ENCODE measurements at regions not wholly inside any gene's neighbourhood (a gene's known extent, or its start where the extent isn't known, plus 50 kb on each side); places are given as distances from the start of the nearest gene placed in this dataset.

DNA sequence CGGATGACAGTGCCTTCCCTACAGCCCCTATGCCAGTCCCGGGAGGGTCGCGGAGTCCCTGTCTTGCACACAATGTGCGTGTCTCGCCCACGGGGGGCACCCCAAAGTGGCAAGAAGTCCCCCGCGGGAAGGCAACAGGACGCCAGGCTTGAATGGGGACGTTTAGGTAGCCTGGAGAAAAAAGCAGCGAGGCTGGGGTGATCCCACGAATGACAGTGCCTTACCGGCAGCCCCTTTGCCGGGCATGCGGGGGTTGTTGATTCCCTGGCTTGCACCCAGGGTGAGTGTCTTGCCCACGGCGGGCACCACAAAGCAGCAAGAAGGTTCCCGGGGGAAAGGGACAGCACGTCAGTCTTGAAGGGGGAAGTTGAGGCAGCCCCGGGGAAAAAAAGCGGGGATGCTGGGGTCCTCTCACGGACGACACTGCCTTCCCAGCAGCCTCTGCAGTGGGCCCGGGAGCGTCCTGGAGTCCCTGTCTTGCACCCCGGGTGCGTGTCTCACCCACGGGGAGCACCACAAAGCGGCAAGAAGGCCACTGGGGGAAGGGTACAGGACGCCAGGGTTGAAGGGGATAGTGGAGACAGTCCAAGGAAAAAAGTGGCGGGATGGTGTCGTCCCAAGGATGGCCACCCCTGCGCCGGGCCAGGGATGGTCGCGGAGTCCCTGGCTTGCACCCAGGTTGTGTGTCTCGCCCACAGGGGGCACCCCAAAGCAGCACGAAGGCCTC, 156.8 kb upstream of the ALG10B start:
- ChIA-PET POLR2A (no interaction called here), CTCF (no interaction called here), RAD21 (ENCODE audit: low non-redundant PET in 1 of 2, low total read pairs in 2 of 2, uncharacterized antibody in 2 of 2, unreplicated experiment in 2 of 2) (no interaction called here)
- no peak overlapping the region for H3K4me2 ChIP-seq (ENCODE audit: low read length)
- H3K9me3 ChIP-seq (ENCODE audit: control insufficient read depth in 1 of 2, insufficient read depth in 1 of 2, low read depth in 1 of 2, low read length in 2 of 2), result no peaks in the 10 kb centered on the region
- ATAC-seq, result no peak
- no peaks in the 10 kb centered on the region for H3K79me2 ChIP-seq (ENCODE audit: insufficient read depth, low read length)
- TF ChIP-seq SP1 (IDR thresholded peaks at IDR 0.05; ENCODE audit: low read depth) (no peak), EZH2phosphoT487 (IDR thresholded peaks at IDR 0.05; ENCODE audit: borderline replicate concordance) (no peak), CBX3 (IDR thresholded peaks at IDR 0.05; ENCODE audit: low read depth) (no peak), POLR2AphosphoS5 (IDR thresholded peaks at IDR 0.05; ENCODE audit: low read depth, low read length) (no peak), CEBPB (IDR thresholded peaks at IDR 0.05; ENCODE audit: low read depth) (no peak), EZH2 (IDR thresholded peaks at IDR 0.05) (no peak), ZNF274 (IDR thresholded peaks at IDR 0.05; ENCODE audit: low read depth, low read length) (no peak), ZFX (IDR thresholded peaks at IDR 0.05) (no peak), RAD21 (IDR thresholded peaks at IDR 0.05; ENCODE audit: low read depth) (no peak)
- TF ChIP-seq, protein P1, sequence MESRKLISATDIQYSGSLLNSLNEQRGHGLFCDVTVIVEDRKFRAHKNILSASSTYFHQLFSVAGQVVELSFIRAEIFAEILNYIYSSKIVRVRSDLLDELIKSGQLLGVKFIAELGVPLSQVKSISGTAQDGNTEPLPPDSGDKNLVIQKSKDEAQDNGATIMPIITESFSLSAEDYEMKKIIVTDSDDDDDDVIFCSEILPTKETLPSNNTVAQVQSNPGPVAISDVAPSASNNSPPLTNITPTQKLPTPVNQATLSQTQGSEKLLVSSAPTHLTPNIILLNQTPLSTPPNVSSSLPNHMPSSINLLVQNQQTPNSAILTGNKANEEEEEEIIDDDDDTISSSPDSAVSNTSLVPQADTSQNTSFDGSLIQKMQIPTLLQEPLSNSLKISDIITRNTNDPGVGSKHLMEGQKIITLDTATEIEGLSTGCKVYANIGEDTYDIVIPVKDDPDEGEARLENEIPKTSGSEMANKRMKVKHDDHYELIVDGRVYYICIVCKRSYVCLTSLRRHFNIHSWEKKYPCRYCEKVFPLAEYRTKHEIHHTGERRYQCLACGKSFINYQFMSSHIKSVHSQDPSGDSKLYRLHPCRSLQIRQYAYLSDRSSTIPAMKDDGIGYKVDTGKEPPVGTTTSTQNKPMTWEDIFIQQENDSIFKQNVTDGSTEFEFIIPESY (IDR thresholded peaks at IDR 0.05; ENCODE audit: extremely low read depth, insufficient replicate concordance, low read length), result no peak
- TF ChIP-seq, protein P2, sequence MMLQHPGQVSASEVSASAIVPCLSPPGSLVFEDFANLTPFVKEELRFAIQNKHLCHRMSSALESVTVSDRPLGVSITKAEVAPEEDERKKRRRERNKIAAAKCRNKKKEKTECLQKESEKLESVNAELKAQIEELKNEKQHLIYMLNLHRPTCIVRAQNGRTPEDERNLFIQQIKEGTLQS (IDR thresholded peaks at IDR 0.05), result no peak
- TF ChIP-seq, protein P3, sequence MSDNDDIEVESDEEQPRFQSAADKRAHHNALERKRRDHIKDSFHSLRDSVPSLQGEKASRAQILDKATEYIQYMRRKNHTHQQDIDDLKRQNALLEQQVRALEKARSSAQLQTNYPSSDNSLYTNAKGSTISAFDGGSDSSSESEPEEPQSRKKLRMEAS (IDR thresholded peaks at IDR 0.05), result no peak
- TF ChIP-seq, protein P4, sequence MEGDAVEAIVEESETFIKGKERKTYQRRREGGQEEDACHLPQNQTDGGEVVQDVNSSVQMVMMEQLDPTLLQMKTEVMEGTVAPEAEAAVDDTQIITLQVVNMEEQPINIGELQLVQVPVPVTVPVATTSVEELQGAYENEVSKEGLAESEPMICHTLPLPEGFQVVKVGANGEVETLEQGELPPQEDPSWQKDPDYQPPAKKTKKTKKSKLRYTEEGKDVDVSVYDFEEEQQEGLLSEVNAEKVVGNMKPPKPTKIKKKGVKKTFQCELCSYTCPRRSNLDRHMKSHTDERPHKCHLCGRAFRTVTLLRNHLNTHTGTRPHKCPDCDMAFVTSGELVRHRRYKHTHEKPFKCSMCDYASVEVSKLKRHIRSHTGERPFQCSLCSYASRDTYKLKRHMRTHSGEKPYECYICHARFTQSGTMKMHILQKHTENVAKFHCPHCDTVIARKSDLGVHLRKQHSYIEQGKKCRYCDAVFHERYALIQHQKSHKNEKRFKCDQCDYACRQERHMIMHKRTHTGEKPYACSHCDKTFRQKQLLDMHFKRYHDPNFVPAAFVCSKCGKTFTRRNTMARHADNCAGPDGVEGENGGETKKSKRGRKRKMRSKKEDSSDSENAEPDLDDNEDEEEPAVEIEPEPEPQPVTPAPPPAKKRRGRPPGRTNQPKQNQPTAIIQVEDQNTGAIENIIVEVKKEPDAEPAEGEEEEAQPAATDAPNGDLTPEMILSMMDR (IDR thresholded peaks at IDR 0.05 in 2 of 3, conservative IDR thresholded peaks at IDR 0.05 in 1 of 3; ENCODE audit: borderline replicate concordance in 1 of 3, insufficient read depth in 1 of 3, low read depth in 2 of 3, low read length in 2 of 3), result no peak
- TF ChIP-seq, protein P5, sequence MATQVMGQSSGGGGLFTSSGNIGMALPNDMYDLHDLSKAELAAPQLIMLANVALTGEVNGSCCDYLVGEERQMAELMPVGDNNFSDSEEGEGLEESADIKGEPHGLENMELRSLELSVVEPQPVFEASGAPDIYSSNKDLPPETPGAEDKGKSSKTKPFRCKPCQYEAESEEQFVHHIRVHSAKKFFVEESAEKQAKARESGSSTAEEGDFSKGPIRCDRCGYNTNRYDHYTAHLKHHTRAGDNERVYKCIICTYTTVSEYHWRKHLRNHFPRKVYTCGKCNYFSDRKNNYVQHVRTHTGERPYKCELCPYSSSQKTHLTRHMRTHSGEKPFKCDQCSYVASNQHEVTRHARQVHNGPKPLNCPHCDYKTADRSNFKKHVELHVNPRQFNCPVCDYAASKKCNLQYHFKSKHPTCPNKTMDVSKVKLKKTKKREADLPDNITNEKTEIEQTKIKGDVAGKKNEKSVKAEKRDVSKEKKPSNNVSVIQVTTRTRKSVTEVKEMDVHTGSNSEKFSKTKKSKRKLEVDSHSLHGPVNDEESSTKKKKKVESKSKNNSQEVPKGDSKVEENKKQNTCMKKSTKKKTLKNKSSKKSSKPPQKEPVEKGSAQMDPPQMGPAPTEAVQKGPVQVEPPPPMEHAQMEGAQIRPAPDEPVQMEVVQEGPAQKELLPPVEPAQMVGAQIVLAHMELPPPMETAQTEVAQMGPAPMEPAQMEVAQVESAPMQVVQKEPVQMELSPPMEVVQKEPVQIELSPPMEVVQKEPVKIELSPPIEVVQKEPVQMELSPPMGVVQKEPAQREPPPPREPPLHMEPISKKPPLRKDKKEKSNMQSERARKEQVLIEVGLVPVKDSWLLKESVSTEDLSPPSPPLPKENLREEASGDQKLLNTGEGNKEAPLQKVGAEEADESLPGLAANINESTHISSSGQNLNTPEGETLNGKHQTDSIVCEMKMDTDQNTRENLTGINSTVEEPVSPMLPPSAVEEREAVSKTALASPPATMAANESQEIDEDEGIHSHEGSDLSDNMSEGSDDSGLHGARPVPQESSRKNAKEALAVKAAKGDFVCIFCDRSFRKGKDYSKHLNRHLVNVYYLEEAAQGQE (IDR thresholded peaks at IDR 0.05; ENCODE audit: low read depth), result no peak
- H3K27ac ChIP-seq (ENCODE audit: low read depth, low read length), result no peak overlapping the region
- no peaks in the 10 kb centered on the region for H3K9me2 ChIP-seq (ENCODE audit: insufficient read depth)
- no peak for DNase-seq (ENCODE audit: low read depth, low spot score)
- H3K9ac ChIP-seq (ENCODE audit: low read length), result no peak overlapping the region
- intact Hi-C loops (cut with micrococcal nuclease), result no loop called here
- H3K36me3 ChIP-seq (ENCODE audit: control insufficient read depth in 1 of 2, insufficient read depth in 2 of 2, low read length in 2 of 2), result no peaks in the 10 kb centered on the region
- H3K4me1 ChIP-seq (ENCODE audit: control insufficient read depth in 1 of 2, insufficient read depth in 2 of 2, low read length in 2 of 2), result no peaks in the 10 kb centered on the region
- no TSS peak for BruUV-seq (replicated peaks)
- no peaks in the 10 kb centered on the region for H3K27me3 ChIP-seq (ENCODE audit: insufficient read depth, low read length)
- H4K20me1 ChIP-seq (ENCODE audit: insufficient read depth), result no peaks in the 10 kb centered on the region
- H3K4me3 ChIP-seq (replicated peaks in 1 of 2; ENCODE audit: low read depth in 1 of 2, low read length in 2 of 2), result no peak overlapping the region
- no peak overlapping the region for H2AFZ ChIP-seq (ENCODE audit: low read depth, low read length, poor library complexity, severe bottlenecking)
